ENCODE measurements at regions not wholly inside any gene's neighbourhood (a gene's known extent, or its start where the extent isn't known, plus 50 kb on each side); places are given as distances from the start of the nearest gene placed in this dataset.

DNA sequence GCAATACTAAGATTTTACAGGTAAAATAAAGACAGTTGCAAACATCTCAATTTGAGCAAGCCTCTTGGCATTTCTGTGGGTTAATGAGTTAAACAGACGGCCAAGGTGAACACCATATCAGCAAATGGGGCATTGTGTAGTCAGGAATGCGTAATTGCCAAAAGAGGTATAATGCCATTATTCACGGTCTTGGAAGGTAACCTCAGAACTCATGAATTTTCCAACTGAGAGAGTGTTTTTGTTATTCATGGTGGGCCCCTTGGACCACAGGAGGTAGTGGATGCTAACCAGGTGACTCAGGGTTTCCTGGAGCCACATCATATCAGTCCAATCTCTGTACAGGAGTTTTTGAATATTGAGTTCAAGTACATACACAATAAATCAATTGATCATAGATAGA, 368.0 kb upstream of the TECRL start:
- no peak for TF ChIP-seq CTCF (IDR thresholded peaks at IDR 0.05)
- Histone ChIP-seq H3K36me3 (ENCODE audit: control insufficient read depth, insufficient read depth, low read length) (no peaks in the 10 kb centered on the region), H3K9me3 (ENCODE audit: control insufficient read depth, insufficient read depth, low read length) (no peaks in the 10 kb centered on the region), H3K4me3 (ENCODE audit: low read length) (no peak overlapping the region), H3K4me1 (ENCODE audit: control insufficient read depth, insufficient read depth, low read length) (no peaks in the 10 kb centered on the region), H3K27ac (ENCODE audit: low read length) (no peak overlapping the region), H3K27me3 (ENCODE audit: control insufficient read depth, insufficient read depth, low read length) (no peaks in the 10 kb centered on the region)
- Mint-ChIP-seq H3K4me1 (no peaks in the 10 kb centered on the region), H3K27ac (no peak overlapping the region), H3K36me3 (no peaks in the 10 kb centered on the region), H3K9me3 (no peaks in the 10 kb centered on the region), H3K27me3 (ENCODE audit: low read depth in 2 of 2) (no peaks in the 10 kb centered on the region), H3K4me3 (no peak overlapping the region)
- intact Hi-C loops (cut with micrococcal nuclease), result no loop called here
- 85% methylated on average over 3 of the region's 3 CpGs for WGBS (ENCODE audit: insufficient coverage)
- DNase-seq (no peak), ATAC-seq (no peak)

DNA sequence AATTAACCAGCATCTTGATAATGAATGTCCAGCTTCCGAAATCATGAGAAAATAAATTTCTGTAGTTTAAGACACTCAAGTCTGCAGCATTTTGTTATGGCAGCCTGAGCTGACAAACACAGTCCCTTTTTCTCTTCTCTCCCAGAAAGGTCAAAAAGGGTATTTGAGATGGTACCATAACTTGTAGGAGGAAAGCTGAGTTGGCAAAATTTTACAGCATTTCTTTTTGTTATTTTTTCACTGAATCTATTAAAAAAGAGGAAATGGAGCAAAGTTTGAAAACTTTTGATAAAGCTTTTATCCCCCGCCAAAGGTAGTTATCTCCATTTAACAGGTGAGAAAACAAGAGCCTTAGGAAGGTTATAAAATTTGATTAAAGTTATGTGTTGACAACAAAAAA, 367.6 kb upstream of the TECRL start:
- DNase-seq, result no peak

DNA sequence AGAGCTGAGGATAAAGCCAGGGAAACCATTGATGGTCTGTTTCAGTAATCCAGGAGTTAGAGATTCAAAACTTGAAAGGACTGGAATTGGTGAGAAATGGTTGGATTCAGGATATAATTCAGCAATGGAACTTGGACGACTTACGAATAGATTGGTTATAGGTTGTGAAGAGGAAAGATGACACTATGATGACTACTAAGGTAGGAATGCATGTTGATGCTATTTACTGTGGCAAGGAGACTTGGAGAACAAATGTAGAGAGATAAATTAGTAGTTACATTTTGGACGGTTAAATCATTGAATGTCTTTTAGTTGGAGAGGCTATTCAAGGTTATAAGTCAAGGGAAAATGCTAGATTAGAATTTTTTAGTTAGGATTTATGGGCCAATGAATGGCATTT, 365.4 kb upstream of the TECRL start:
- no peak overlapping the region for H3K27ac Mint-ChIP-seq
- no peaks in the 10 kb centered on the region for H3K9me3 Mint-ChIP-seq
- no peaks in the 10 kb centered on the region for H3K9me3 ChIP-seq (ENCODE audit: control insufficient read depth, insufficient read depth, low read length)
- no peak for TF ChIP-seq CTCF (IDR thresholded peaks at IDR 0.05)
- no peak for ATAC-seq
- WGBS (ENCODE audit: insufficient coverage), result 92% methylated on average over 3 of the region's 3 CpGs
- intact Hi-C loops (cut with micrococcal nuclease), result no loop called here
- H3K4me3 Mint-ChIP-seq, result no peak overlapping the region
- no peaks in the 10 kb centered on the region for H3K27me3 Mint-ChIP-seq (ENCODE audit: low read depth in 2 of 2)
- H3K27me3 ChIP-seq (ENCODE audit: control insufficient read depth, insufficient read depth, low read length), result no peaks in the 10 kb centered on the region
- H3K4me3 ChIP-seq (ENCODE audit: low read length), result no peak overlapping the region
- H3K36me3 Mint-ChIP-seq, result no peaks in the 10 kb centered on the region
- H3K36me3 ChIP-seq (ENCODE audit: control insufficient read depth, insufficient read depth, low read length), result no peaks in the 10 kb centered on the region
- H3K4me1 Mint-ChIP-seq, result no peaks in the 10 kb centered on the region
- no peak for DNase-seq
- H3K4me1 ChIP-seq (ENCODE audit: control insufficient read depth, insufficient read depth, low read length), result no peaks in the 10 kb centered on the region
- no peak overlapping the region for H3K27ac ChIP-seq (ENCODE audit: low read length)

More for the DNA sequence above, 367.6 kb upstream of the TECRL start:
- no peaks in the 10 kb centered on the region for H3K4me1 Mint-ChIP-seq
- no peaks in the 10 kb centered on the region for H3K36me3 Mint-ChIP-seq
- Histone ChIP-seq H3K27ac (ENCODE audit: low read length) (no peak overlapping the region), H3K4me3 (ENCODE audit: low read length) (no peak overlapping the region), H3K4me1 (ENCODE audit: control insufficient read depth, insufficient read depth, low read length) (no peaks in the 10 kb centered on the region), H3K36me3 (ENCODE audit: control insufficient read depth, insufficient read depth, low read length) (no peaks in the 10 kb centered on the region), H3K27me3 (ENCODE audit: control insufficient read depth, insufficient read depth, low read length) (no peaks in the 10 kb centered on the region), H3K9me3 (ENCODE audit: control insufficient read depth, insufficient read depth, low read length) (no peaks in the 10 kb centered on the region)
- H3K27ac Mint-ChIP-seq, result no peak overlapping the region
- H3K27me3 Mint-ChIP-seq (ENCODE audit: low read depth in 2 of 2), result no peaks in the 10 kb centered on the region
- H3K4me3 Mint-ChIP-seq, result no peak overlapping the region
- WGBS (ENCODE audit: insufficient coverage), result 71% methylated on average over 1 of the region's 2 CpGs
- intact Hi-C loops (cut with micrococcal nuclease), result no loop called here
- no peak for ATAC-seq
- TF ChIP-seq CTCF (IDR thresholded peaks at IDR 0.05), result no peak
- no peaks in the 10 kb centered on the region for H3K9me3 Mint-ChIP-seq

DNA sequence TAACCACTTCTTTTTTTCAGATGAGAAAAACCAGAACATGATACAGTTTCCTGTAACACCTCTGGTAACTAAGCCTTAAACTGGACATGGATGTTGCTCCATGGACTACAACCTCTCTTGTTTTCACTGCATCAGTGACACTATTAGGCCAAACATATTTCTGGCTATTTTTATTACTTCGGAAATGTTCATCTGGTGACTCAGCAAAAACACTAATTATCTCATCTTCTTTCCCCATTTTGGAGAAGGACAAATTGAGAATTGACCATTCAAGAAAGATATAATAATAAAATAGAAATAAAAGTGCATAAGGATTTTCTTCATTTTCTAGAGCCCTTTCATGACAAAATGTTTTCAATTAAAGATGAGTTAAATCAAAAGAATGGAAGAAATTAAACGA, 361.9 kb upstream of the TECRL start:
- H3K36me3 Mint-ChIP-seq, result no peaks in the 10 kb centered on the region
- WGBS (ENCODE audit: insufficient coverage), result 70% methylated on average over 1 of the region's 2 CpGs
- H3K4me1 Mint-ChIP-seq, result no peaks in the 10 kb centered on the region
- H3K4me3 Mint-ChIP-seq, result no peak overlapping the region
- DNase-seq (no peak), ATAC-seq (no peak)
- TF ChIP-seq CTCF (IDR thresholded peaks at IDR 0.05), result no peak
- intact Hi-C loops (cut with micrococcal nuclease), result no loop called here
- no peaks in the 10 kb centered on the region for H3K27me3 Mint-ChIP-seq (ENCODE audit: low read depth in 2 of 2)
- H3K9me3 ChIP-seq (ENCODE audit: control insufficient read depth, insufficient read depth, low read length), result no peaks in the 10 kb centered on the region
- H3K9me3 Mint-ChIP-seq, result peaks cover 3% of the 10 kb centered on the region in 2 donors
- no peak overlapping the region for H3K4me3 ChIP-seq (ENCODE audit: low read length)
- H3K27ac Mint-ChIP-seq, result no peak overlapping the region
- H3K4me1 ChIP-seq (ENCODE audit: control insufficient read depth, insufficient read depth, low read length), result no peaks in the 10 kb centered on the region
- H3K27me3 ChIP-seq (ENCODE audit: control insufficient read depth, insufficient read depth, low read length), result no peaks in the 10 kb centered on the region
- H3K36me3 ChIP-seq (ENCODE audit: control insufficient read depth, insufficient read depth, low read length), result no peaks in the 10 kb centered on the region
- no peak overlapping the region for H3K27ac ChIP-seq (ENCODE audit: low read length)
